ENCODE measurements at regions not wholly inside any gene's neighbourhood (a gene's known extent, or its start where the extent isn't known, plus 50 kb on each side); places are given as distances from the start of the nearest gene placed in this dataset.

DNA sequence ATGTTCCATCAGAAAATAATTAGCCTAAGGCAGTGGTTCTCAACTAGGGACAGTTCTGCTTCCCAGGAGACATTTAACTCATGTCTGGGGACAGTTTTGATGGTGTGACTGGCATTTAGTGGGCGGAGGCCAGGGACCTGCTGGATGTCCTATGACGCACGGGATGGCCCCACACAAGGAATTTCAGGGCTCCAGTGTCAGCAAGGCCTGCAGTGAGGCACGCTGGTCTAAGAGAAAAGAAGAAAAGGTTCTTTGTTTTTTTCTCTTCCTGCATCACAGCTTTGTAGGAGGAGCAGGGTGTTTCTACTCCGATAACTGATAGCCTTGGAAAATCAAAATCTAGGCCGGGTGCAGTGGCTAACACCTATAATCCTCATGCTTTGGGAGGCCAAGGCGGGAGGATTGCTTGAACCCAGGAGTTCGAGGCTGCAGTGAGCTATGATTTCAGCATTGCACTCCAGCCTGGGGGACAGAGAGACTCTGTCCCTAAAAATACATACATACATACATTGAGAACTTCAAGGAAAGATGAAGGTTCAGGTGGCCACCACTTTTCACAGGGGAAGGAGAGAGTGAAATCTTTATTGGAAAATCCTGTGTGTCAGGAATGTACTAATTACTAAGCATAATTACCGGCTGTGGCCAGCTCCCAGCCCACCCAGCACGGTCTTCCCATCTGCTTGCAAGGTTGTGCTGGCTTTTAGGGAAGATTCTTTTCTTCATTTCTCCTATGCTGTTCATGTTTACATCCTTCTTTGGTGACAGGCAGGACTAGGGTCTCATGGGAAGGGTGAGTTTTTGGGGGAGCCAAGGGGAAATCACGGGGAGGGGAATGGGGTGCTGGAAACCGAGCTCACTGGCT is 150.4 kb downstream of the ACTR3B start:
- Histone ChIP-seq H3K79me2 (ENCODE audit: insufficient read depth, low read length) (no peaks in the 10 kb centered on the region), H3K4me3 (ENCODE audit: insufficient read depth, low read depth, low read length) (no peak overlapping the region), H4K20me1 (ENCODE audit: insufficient read depth, low read length) (no peaks in the 10 kb centered on the region), H3K27ac (ENCODE audit: low read depth, low read length) (no peak overlapping the region), H3K4me1 (ENCODE audit: insufficient read depth, low read length) (no peaks in the 10 kb centered on the region), H2AFZ (ENCODE audit: low read depth, low read length) (no peak overlapping the region), H3K4me2 (ENCODE audit: low read length) (no peak overlapping the region), H3K9me3 (ENCODE audit: insufficient read depth, low read depth, low read length) (no peaks in the 10 kb centered on the region), H3K27me3 (ENCODE audit: insufficient read depth, low read length) (no peaks in the 10 kb centered on the region), H3K9ac (ENCODE audit: low read length) (no peak overlapping the region), H3K36me3 (ENCODE audit: insufficient read depth, low read length) (no peaks in the 10 kb centered on the region)
- TF ChIP-seq, protein P1, sequence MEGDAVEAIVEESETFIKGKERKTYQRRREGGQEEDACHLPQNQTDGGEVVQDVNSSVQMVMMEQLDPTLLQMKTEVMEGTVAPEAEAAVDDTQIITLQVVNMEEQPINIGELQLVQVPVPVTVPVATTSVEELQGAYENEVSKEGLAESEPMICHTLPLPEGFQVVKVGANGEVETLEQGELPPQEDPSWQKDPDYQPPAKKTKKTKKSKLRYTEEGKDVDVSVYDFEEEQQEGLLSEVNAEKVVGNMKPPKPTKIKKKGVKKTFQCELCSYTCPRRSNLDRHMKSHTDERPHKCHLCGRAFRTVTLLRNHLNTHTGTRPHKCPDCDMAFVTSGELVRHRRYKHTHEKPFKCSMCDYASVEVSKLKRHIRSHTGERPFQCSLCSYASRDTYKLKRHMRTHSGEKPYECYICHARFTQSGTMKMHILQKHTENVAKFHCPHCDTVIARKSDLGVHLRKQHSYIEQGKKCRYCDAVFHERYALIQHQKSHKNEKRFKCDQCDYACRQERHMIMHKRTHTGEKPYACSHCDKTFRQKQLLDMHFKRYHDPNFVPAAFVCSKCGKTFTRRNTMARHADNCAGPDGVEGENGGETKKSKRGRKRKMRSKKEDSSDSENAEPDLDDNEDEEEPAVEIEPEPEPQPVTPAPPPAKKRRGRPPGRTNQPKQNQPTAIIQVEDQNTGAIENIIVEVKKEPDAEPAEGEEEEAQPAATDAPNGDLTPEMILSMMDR (IDR thresholded peaks at IDR 0.05; ENCODE audit: insufficient read depth, low read depth, low read length), result no peak
- no peak for TF ChIP-seq EZH2 (IDR thresholded peaks at IDR 0.05; ENCODE audit: insufficient read depth, low read length)
- no peak for DNase-seq (ENCODE audit: low read depth)
- H3K4me3 Mint-ChIP-seq (ENCODE audit: unreplicated experiment), result no peak overlapping the region
- no peaks in the 10 kb centered on the region for H3K27me3 Mint-ChIP-seq (ENCODE audit: low read depth, unreplicated experiment)
- H3K36me3 Mint-ChIP-seq (ENCODE audit: low read depth, unreplicated experiment), result no peaks in the 10 kb centered on the region
- no peaks in the 10 kb centered on the region for H3K4me1 Mint-ChIP-seq (ENCODE audit: low read depth, unreplicated experiment)
- no peaks in the 10 kb centered on the region for H3K9me3 Mint-ChIP-seq (ENCODE audit: unreplicated experiment)
- no peak overlapping the region for H3K27ac Mint-ChIP-seq (ENCODE audit: unreplicated experiment)
- no peak for FAIRE-seq

DNA sequence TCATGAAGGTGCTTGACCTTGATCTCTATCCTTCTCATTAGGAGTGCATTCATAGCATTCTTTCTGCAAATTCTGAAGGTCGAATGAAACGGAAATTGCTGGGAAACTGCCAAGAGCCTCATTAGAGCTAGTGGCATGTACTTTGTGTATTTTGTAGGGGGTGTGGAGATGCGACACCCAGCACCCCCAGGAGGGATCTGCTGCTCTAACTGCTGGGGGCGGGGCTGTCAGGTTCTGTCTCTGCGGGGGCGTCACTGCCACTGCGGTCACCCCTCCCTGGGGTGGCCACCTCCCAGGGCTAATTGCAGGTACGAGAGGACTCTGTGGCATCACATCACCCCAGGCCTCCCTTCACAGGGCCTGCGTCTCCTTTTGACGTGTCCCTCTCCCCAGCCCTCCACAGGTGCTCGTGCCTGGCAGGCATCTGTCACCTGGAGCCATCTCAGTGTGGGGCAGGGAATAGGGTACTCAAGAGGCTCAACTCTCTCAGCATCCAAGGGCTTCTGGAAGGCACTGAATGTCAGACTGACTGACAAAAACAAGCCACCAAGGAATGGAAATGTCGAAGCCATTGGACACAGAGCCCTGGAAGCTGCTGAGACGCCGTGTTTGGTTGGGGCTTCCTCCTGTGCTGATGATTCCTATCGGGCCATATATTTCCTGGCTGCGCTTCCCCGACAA is 151.1 kb downstream of the ACTR3B start:
- Histone ChIP-seq H4K20me1 (ENCODE audit: insufficient read depth, low read length) (no peaks in the 10 kb centered on the region), H3K9ac (ENCODE audit: low read length) (no peak overlapping the region), H3K27me3 (ENCODE audit: insufficient read depth, low read length) (no peaks in the 10 kb centered on the region), H3K4me2 (ENCODE audit: low read length) (no peak overlapping the region), H3K9me3 (ENCODE audit: insufficient read depth, low read depth, low read length) (peaks cover 2% of the 10 kb centered on the region), H3K4me3 (ENCODE audit: insufficient read depth, low read depth, low read length) (no peak overlapping the region), H3K4me1 (ENCODE audit: insufficient read depth, low read length) (no peaks in the 10 kb centered on the region), H2AFZ (ENCODE audit: low read depth, low read length) (no peak overlapping the region), H3K79me2 (ENCODE audit: insufficient read depth, low read length) (no peaks in the 10 kb centered on the region), H3K36me3 (ENCODE audit: insufficient read depth, low read length) (no peaks in the 10 kb centered on the region), H3K27ac (ENCODE audit: low read depth, low read length) (no peak overlapping the region)
- FAIRE-seq, result no peak
- Mint-ChIP-seq H3K27me3 (ENCODE audit: low read depth, unreplicated experiment) (no peaks in the 10 kb centered on the region), H3K27ac (ENCODE audit: unreplicated experiment) (no peak overlapping the region), H3K9me3 (ENCODE audit: unreplicated experiment) (no peaks in the 10 kb centered on the region), H3K36me3 (ENCODE audit: low read depth, unreplicated experiment) (no peaks in the 10 kb centered on the region), H3K4me3 (ENCODE audit: unreplicated experiment) (no peak overlapping the region), H3K4me1 (ENCODE audit: low read depth, unreplicated experiment) (no peaks in the 10 kb centered on the region)
- DNase-seq (ENCODE audit: low read depth), result no peak
- TF ChIP-seq, protein P1 (IDR thresholded peaks at IDR 0.05; ENCODE audit: insufficient read depth, low read depth, low read length), result no peak
- TF ChIP-seq EZH2 (IDR thresholded peaks at IDR 0.05; ENCODE audit: insufficient read depth, low read length), result no peak

DNA sequence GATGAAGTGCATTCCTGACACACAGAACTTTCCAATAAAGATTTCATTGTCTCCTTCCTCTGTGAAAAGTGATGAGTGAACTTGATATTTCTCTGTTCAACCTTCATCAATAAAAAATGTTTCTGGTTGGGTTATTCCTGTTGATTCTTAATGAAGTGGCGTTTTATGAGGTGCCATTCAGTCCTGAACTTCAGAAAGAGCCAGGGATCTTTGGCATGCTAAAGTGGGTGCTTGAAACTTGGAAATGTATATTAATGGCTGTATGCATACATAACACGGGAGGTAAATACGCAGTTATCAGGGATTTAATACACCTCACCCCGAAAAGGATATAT is 151.6 kb downstream of the ACTR3B start:
- no peaks in the 10 kb centered on the region for H3K27me3 ChIP-seq (ENCODE audit: insufficient read depth, low read length)
- no peak for FAIRE-seq

More for the DNA sequence above, 151.6 kb downstream of the ACTR3B start:
- Mint-ChIP-seq H3K4me3 (ENCODE audit: unreplicated experiment) (no peak overlapping the region), H3K36me3 (ENCODE audit: low read depth, unreplicated experiment) (no peaks in the 10 kb centered on the region), H3K4me1 (ENCODE audit: low read depth, unreplicated experiment) (no peaks in the 10 kb centered on the region), H3K9me3 (ENCODE audit: unreplicated experiment) (no peaks in the 10 kb centered on the region), H3K27ac (ENCODE audit: unreplicated experiment) (no peak overlapping the region), H3K27me3 (ENCODE audit: low read depth, unreplicated experiment) (no peaks in the 10 kb centered on the region)
- Histone ChIP-seq H3K36me3 (ENCODE audit: insufficient read depth, low read length) (no peaks in the 10 kb centered on the region), H3K27ac (ENCODE audit: low read depth, low read length) (no peak overlapping the region), H3K9ac (ENCODE audit: low read length) (no peak overlapping the region), H4K20me1 (ENCODE audit: insufficient read depth, low read length) (no peaks in the 10 kb centered on the region), H2AFZ (ENCODE audit: low read depth, low read length) (no peak overlapping the region), H3K79me2 (ENCODE audit: insufficient read depth, low read length) (no peaks in the 10 kb centered on the region), H3K9me3 (ENCODE audit: insufficient read depth, low read depth, low read length) (peaks cover 2% of the 10 kb centered on the region), H3K4me1 (ENCODE audit: insufficient read depth, low read length) (no peaks in the 10 kb centered on the region), H3K4me2 (ENCODE audit: low read length) (no peak overlapping the region), H3K4me3 (ENCODE audit: insufficient read depth, low read depth, low read length) (no peak overlapping the region)
- DNase-seq (ENCODE audit: low read depth), result no peak
- TF ChIP-seq, protein P1 (IDR thresholded peaks at IDR 0.05; ENCODE audit: insufficient read depth, low read depth, low read length), result no peak
- TF ChIP-seq EZH2 (IDR thresholded peaks at IDR 0.05; ENCODE audit: insufficient read depth, low read length), result no peak
